NCI-H2171 treated with DMSO at 0.1 percent for 48 hours (cell line): ENCODE measurements at regions not wholly inside any gene's neighbourhood (a gene's known extent, or its start where the extent isn't known, plus 50 kb on each side); places are given as distances from the start of the nearest gene placed in this dataset.
A peak's percentile ranks its signal among the peaks of the same experiment; 100 is the strongest.
"Not testable (repeated sequence)": the region's sequence is repeated elsewhere in the genome, so short reads cannot be mapped to it uniquely, and the experiment has no call there.

Source experiments
- DNase-seq: peaks from one replicate; lab custom pipeline; 2025; lab: John Stamatoyannopoulos, UW

DNA sequence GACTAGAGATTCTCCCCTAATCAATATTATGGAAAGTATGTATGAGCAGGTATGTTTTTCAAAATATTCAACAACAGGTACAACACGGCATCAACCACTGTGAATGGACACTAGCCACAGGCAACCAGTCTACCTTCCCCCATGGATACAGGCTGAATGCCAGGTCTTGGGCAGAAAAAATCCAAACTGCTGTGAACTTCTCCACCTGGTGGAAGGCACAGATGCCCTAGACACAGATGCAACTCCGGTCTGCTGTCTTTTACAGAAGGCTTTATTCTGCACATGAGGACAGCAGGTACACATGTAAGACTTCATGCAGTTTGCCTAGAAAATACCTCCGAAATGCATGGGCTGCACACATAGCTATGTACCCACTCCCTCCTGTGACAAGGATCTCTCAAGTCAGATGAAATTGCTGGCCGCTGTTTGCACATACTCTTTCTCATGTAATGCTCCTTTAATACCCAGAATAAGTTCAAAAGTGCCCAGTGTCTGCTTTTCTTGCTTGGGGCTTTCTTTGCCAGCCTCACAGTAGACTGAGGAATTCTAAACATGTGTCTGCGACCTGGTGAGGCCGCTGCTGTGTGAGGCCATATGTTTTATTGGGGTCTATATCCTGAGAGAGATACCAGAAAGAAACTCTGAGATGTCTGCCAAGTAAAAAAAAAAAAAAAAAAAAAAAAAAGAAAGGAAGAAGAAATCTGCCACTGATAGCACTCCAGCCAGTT, 325.9 kb downstream of the FOXO1 start:
- DNase-seq: peak; percentile 47

DNA sequence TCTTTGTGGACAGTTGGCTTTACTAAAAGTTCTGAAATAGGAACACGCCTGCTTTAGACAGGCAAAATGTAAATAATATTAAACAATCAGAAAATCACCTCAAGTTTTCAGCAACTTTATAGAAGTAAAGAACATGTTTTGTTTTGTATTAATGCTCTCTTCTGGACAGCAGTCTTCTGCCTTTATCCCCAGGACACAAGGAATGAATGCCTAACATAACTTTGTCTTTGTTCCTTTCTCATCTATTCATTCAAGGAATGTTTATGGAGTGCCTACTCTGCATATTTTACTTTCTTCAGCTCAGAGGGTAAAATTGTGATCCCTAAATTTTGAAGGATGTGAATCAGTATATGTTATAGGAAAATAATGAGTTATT, 325.4 kb downstream of the FOXO1 start:
- DNase-seq: no peak

DNA sequence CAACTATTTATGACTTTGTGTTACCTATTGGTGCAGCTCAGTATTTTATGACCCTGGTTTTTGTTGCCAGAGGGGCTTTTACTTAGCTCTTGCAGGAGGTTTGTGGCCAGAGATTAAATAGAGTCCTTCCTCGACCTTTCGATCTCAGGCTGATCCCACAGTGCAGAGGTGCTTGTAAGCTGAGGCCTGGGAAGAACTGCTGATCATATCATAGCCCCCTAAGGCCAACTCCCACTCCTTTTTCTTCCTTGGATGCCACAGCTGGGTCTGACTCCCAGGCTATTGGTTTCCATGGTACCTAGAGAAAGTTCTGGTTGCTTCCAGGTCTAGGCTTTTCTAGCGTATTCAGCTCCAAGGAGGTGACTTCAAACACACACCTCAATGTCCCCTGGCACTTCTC, 324.9 kb downstream of the FOXO1 start:
- DNase-seq: no peak

DNA sequence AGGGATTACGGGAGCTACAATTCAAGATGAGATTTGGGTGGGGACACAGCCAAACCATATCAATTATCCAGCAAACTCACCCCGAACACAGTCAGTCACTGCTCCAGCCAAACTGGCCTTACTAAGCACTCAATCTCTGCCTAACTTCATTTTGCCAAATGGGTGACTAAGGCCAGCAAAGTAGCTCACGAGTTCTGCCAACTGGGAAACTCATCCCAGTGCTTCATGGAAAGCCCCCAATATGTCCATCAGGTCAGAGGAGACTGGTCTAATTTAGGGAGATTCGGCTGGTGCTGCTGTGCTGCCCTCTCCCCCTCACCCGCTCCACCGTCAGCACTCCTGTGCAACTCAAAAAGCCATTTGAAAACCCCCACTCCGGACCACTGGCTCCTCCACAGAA, 324.0 kb downstream of the FOXO1 start:
- no peak for DNase-seq

DNA sequence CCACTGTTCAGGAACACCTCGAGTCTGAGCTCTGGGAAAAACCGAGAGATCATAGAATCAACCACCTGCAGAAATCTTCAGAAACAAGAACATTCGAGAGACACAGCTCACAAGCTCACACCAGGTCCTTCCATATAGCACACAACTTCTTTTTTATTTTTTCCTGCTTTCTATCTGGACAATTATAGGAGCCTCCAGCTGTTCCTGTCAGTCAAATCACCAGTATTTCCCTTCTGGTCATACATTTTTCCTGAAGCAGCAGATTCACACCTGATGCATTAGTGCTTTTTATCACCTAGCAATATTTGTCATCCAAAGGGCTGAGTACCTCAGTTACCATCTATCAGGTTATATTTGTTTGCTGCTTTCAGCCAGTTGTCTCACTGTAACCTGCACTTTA, 323.5 kb downstream of the FOXO1 start:
- DNase-seq: peak; percentile 4

DNA sequence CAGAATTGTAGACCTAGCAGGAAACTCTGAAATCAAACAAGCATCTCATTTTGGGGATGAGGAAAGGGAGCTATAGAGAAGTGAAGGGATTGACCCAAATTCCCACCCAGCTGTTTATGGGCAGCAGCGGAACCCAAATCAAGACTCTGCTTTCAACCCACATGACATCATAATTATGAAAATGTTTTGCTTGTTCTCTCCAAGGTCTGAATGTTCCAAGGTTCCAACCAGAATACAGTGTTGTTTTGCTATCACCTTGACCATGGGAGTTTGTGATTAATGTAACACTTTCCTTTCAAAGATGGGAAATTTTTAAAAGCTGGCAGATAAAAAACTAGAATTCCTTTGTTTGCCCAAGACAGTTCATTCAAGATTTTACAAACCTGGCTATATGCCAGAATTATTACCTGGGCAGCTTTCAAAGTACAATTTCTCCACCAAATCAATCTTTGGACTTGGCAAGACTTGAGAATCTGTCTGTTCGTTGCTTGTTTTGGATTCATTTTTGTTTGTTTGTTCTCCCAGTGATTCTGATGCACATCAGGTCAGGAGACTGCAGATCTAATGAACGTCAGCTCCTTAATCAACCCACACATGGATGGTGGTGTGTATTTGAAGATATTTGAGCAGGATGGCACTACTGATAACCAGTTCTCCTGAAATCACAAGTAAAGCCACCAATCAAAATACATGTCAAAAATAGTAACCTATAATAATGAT, 322.7 kb downstream of the FOXO1 start:
- DNase-seq: peak; percentile 2

DNA sequence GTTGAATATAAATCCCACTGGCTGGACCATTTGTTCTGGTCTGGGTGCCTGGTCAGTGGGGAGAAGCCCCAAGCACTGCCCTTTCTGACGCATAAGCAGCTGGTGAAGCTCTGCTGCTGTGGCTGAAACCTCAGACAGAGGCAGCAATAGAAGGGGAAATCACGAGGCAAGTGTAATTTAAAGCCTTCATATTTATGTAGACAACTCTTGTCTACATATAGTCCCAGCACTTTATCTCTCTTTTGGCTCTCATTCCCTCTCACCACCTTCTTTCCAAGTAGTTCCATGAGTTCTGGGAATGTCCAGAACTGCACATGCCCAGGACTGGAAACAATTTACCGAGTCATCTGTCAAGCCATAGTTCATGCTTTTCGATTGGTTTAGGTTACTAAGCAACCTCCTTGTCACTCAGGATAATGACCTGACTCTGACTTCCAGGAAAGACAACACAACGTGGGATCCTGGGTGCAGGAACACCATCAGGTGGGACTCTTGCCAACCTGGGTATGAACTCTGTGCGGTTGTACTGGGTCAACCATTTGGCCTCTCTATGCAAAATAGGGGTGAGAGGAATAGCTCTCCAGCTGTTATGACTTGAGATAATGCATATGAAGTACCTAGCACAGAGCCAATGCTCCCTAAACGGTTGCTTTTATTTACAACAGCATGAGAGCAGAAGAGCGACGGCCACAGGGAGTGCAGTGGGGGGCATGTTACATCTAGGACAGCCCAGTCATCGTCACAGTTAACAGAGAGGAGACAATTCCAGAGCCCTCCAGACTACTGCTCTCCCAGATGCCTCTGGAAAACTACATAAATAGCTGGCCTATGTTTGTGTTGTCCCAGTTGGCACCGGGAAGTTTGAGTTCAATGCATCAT, 321.9 kb downstream of the FOXO1 start:
- DNase-seq: peak; percentile 60

DNA sequence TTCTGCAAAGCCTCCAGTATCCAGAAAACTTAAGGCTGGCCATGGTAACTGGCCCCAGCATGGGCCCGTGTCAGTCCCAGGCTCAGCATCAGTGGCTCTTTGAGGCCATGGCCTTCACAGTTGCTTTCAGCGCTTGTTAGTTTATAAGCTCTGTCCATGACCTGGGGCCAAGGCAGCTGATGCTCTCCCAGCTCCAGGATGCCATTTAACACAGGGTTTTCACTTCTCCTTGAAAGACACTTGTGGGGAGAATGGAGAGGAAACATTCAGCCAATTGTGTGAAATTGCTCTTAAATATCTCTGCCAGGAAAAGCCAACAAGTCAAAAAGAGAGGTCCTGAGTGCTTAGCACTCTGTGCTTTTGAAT, 321.3 kb downstream of the FOXO1 start:
- no peak for DNase-seq

DNA sequence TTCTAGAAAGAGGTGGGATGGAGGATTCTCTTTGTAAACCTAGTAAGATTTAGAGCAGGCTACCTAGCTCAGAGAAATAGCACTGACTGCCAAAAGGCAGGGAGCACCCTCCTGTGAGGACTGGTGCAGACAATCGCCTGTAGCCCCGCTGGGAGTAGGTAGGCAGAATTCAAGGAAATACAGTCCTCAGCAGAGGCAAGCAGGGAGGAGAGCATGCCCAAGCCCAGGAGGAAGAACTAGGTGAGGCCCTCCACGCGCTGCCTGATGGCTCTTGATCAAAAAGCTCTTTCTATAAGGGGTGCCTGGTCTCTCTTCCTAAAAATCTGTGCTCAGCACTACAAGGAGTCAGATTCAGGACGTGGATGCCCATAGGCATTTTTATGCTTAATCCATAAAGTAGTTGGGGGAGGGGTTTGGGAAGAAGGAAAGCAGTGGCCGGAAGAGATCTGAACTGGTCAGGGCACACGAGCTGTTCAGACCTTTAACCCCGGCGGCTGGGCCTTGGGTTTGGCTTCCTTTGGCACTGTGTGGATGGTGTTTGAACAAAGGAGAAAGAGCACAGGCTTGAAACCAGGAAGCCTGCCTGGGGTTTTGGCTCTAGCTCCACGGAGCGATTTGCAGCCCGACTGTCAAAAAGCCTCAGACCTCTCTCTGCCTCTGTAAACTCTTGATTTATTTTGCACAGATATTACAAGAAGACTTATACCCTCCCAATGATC, 320.6 kb downstream of the FOXO1 start:
- DNase-seq: no peak

DNA sequence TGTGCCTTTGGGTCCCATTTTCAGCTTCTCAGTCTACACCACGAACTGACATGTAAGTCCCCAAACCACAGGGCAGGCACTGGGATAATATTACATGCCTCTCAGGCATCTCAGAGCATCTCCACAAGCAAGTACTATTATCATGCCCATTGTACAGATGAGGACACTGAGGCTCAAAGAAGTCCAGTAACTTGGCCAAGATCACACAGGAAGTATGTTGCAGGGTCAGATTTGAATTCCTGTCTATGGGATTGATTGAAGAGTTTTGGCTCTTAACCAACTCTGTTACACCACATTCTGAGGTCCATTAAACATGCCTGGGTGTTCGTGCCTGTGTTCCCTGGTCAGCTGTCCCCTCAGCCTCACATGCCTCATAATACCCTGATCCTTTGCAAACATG, 319.8 kb downstream of the FOXO1 start:
- no peak for DNase-seq

DNA sequence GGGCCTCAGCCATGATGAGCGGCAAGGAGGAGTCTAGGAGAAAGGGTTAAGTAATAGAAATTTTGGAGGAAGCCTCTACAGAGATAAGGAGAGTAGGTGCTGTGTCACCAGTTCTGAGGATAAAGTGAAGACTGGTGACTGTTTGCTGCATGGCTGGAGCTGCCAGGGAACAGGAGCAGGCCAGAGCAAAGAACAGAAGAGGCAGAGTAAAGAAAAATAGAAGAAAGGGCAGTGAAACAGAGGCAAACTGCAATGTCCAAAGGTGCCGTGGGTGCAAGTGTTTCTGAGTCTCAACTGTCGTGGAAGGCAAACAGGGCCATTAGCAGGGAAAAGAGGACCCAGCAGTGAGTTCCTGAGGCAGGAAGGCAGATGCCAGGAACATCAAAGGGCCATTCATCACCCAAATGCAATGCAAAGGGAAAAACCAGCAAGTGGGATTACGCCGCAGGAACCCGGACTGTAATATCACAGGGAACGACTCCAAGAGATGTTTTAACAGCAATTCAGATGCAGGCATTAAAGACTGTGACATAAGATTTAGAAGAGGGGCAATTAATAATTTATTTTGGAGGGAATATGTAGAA, 318.3 kb downstream of the FOXO1 start:
- DNase-seq: no peak

DNA sequence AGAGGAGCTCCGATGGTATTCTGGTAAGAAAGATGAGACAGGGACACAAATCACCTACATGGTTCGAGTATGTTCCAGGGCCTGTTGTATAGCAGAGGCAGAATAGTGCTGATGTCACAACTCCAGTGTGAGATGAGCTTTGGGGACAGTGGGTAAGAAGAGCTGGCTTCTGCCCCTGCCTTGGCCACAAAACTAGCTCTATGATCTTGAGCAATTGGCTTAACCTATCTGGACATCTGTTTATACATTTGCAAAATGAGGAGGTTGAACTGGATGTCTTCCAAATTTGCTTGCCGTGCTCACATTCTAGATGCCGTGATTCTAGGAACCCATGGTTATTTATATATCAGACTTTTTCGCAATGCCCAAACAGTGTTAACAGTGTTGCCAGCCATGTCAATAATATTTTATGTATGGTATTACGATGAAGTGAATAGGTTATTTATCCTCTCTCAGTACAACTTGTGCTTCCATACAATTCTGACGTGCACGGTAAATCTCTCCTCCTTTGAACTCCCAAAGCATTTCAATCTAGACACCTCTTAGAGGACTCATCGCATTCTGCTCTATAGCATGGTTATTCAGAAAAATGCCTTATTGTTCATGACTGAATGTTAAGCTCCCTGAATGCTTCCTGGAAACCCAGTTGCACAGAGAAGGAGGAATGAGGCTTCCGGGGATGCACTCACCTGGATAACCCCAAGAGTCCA, 316.0 kb downstream of the FOXO1 start:
- no peak for DNase-seq

DNA sequence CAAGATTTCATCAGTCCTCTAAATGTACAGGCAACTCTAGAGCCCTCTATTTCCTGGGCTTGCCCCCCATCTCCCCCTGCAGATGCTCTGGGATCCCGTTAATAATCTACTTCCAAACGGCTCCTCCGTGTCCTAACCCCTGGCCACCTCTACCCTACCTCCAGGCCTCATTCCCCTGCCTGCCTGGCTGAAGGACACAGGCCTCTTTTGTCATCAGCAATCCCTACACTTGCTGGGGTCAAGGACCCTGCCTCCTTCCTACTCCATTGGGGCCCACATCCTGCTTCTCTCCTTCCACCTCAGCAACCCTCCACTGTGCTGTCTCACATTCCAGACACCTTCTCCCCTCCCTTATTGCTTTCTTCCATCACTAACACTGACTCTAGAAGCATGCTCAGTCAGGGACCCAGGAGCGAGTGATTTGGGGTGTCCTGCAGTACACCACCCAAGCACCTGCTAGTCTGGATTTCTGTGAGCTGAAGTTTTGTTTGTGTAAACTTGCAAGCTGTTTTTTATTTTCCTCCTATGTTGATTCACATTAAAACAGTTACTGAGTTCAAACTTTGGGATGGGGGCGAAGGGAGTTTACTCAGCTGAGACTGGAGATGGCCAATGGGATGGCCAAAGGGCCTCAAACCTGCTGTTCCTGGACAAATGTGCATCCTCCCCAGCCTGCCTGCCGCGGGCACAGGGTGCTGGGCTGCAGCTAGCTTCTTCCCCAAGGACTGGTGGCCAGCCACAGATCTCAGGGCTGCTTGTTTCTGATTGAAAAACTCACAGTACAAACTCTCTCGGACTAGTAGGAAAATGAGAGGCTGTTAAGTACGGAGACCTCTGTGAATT, 314.7 kb downstream of the FOXO1 start:
- DNase-seq: no peak

DNA sequence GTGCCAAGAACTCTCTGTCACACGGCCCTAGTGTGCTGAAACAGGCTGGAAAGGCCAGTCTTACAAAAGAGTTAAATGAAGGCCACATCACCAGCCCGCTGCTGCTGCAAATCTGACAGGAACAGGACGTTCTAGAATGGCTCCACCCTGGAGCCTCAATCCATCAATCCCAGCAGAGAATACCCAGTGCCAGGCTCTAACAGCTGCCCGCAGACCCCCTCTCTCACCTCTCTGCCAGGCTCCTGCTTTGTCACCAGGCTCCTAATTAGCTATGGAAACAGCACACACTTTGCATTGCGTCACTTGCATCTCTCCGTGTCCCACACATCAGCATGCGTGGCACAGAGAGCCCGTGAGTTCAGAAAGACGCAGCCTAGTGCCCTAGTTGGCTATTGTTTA, 314.1 kb downstream of the FOXO1 start:
- no peak for DNase-seq

DNA sequence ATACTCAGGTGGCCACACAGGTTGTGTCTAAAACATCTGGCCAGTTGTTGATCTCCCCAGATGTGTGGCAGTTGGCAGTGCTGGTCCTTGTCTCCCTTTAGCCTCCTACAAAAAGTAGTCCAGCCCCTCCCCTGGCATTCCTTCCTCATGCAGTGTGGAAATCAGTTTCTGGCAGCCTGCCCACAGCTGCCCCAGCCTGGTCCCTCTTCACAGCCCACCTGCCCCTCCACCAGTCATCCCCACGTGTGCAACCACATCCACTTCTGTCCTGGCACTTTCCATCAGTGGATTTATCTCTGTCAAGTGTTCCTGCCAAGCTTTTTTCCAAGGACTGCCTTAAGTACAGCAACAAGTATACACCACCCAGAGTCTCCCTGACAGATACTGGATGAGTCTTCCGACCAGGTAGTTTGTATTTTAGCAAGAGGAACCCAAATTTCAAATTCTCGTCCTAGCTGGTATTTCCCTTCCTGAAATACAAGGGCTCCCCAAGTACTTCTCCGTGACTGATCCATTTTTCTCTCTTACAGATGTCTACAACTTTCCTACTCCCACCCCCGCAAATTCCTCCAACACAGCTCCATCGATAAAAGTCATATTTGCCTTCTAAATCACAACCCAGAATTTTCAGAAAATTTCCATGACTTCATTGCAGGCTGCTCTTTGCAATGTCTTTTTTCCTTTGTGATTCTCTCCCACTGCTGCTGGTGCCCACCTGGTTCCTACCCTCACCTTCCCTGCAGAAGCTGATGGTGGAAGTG, 313.5 kb downstream of the FOXO1 start:
- peak; percentile 6 for DNase-seq

DNA sequence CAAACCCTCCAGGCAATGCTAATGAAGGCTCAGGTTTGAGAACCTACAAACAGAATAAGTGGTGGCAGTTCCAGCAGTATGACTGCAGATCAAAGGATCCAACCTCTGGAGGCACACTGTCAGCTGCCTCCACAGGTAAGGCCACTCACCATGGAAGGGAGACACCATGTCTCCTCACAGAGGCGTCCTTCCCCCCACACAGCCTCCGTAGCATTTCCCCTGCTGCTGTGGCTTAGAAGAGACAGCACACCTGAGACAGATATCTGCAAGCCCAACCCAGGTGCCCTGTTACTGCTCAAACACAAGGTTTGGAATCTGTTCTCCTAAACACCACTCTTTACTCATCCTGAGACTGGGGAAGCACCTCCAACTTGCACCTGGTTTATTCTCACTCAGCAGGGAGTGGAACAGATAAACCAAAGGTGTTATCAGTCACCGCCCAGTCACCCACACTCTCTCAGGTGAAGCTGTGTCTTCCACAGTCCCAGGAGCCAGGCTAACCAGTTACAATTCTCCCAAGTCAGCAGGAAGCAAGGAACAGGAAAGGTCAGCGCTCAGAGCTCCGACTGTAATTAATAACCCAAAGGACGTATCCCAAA, 311.2 kb downstream of the FOXO1 start:
- no peak for DNase-seq

DNA sequence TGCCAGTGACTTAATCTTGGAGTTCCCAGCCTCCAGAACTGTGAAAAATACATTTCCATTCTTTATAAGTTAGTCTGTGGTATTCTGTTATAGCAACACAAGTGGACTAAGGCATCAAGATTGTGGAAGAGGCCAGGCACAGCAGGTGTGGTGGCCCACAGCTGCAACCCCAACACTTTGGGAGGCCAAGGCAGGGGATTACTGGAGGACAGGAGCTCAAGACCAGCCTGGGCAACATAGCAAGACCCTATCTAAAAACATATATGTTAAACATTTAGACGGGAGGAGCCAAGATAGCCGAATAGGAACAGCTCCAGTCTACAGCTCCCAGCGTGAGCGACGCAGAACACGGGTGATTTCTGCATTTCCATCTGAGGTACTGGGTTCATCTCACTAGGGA, 310.4 kb downstream of the FOXO1 start:
- no peak for DNase-seq

DNA sequence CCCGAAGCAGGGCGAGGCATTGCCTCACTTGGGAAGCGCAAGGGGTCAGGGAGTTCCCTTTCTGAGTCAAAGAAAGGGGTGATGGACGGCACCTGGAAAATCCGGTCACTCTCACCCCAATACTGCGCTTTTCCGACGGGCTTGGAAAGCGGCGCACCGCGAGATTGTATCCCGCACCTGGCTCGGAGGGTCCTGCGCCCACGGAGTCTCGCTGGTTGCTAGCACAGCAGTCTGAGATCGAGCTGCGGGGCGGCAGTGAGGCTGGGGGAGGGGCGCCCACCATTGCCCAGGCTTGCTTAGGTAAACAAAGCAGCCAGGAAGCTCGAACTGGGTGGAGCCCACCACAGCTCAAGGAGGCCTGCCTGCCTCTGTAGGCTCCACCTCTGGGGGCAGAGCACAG, 310.0 kb downstream of the FOXO1 start:
- DNase-seq: not testable (repeated sequence)

DNA sequence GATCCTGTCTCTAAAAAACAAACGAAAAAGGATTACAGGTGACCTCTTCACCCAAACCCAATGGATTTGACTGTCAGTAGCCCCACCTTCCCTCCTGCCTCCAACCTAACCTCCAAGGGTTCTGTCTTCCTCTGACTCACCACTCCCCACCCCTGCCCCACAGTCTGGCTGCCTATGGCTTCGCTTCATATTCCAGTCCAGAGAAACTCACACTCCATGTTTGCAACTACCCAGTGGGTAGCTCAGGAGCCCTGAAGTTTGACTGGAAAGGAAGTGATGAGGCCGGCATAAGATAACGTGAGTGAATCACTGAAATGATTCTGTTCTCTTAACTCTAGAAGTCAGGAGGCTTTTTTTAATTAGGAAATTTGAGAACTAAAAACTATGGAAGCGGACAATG, 303.9 kb downstream of the FOXO1 start:
- no peak for DNase-seq
